A673 (cell line): ENCODE measurements at regions not wholly inside any gene's neighbourhood (a gene's known extent, or its start where the extent isn't known, plus 50 kb on each side); places are given as distances from the start of the nearest gene placed in this dataset.

ENCODE experiments used
- EZH2 ChIP-seq: fragments of 200-600 bp; sonication (generic); IDR thresholded peaks from 2 replicates; pipeline ENCODE4 v1.6.1; 2017; ENCODE audit warnings: borderline replicate concordance, low read depth, mild to moderate bottlenecking, mixed read lengths, antibody characterized with exemption, low read length; ENCODE audit not compliant: poor library complexity, severe bottlenecking
- TF ChIP-seq, protein P1 (sequence below): fragments of 300-800, 200-600 bp; sonication (generic); conservative IDR thresholded peaks from 2 replicates; pipeline ENCODE4 v1.5.1; 2017; ENCODE audit warnings: low read depth, mild to moderate bottlenecking, antibody characterized with exemption, low read length, moderate library complexity, mixed read lengths

DNA sequence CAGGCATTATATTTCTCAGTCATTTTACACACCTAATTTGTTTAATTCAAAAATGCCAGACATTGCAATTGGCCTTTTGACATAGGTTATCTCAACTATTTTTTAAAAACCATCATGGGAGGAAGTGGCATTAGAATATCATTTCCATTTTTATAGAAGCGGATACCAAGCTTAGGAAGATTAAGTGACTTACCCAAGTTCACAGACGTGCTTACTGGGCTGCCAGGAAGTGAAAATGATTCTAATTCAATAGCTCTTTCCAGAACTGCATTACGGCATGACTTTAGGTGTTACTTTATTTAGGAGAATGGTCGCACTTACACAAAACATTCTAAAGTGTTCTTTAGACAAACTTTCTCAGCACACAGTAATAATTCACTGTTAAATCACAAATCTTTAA is 231.9 kb downstream of the KLF12 start:
- TF ChIP-seq EZH2: no peak
- TF ChIP-seq, protein P1, sequence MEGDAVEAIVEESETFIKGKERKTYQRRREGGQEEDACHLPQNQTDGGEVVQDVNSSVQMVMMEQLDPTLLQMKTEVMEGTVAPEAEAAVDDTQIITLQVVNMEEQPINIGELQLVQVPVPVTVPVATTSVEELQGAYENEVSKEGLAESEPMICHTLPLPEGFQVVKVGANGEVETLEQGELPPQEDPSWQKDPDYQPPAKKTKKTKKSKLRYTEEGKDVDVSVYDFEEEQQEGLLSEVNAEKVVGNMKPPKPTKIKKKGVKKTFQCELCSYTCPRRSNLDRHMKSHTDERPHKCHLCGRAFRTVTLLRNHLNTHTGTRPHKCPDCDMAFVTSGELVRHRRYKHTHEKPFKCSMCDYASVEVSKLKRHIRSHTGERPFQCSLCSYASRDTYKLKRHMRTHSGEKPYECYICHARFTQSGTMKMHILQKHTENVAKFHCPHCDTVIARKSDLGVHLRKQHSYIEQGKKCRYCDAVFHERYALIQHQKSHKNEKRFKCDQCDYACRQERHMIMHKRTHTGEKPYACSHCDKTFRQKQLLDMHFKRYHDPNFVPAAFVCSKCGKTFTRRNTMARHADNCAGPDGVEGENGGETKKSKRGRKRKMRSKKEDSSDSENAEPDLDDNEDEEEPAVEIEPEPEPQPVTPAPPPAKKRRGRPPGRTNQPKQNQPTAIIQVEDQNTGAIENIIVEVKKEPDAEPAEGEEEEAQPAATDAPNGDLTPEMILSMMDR: no peak
